ENCODE measurements at regions not wholly inside any gene's neighbourhood (a gene's known extent, or its start where the extent isn't known, plus 50 kb on each side); places are given as distances from the start of the nearest gene placed in this dataset.

GRCh38 chrX:74147439-74147838 is 156.5 kb upstream of the ZCCHC13 start:
- Mint-ChIP-seq H3K4me1 (no peaks in the 10 kb centered on the region), H3K36me3 (ENCODE audit: low read depth) (peaks cover 48% of the 10 kb centered on the region), H3K27me3 (ENCODE audit: insufficient read depth) (no peaks in the 10 kb centered on the region), H3K27ac (no peak overlapping the region), H3K4me3 (no peak overlapping the region), H3K9me3 (peaks cover 44% of the 10 kb centered on the region)
- no peaks in the 10 kb centered on the region for H3K27me3 ChIP-seq (ENCODE audit: control insufficient read depth, insufficient read depth, low read length, poor library complexity, severe bottlenecking)
- H3K4me3 ChIP-seq (ENCODE audit: low read length), result no peak overlapping the region
- no peaks in the 10 kb centered on the region for H3K9me3 ChIP-seq (ENCODE audit: control insufficient read depth, low read length)
- no peaks in the 10 kb centered on the region for H3K36me3 ChIP-seq (ENCODE audit: control insufficient read depth, insufficient read depth, low read length)
- TF ChIP-seq CTCF (conservative IDR thresholded peaks at IDR 0.05), result no peak
- no peak overlapping the region for H3K9ac ChIP-seq (ENCODE audit: extremely low read depth, low read length, poor library complexity, severe bottlenecking)
- H3K4me1 ChIP-seq (ENCODE audit: control insufficient read depth, insufficient read depth, low read length), result no peaks in the 10 kb centered on the region
- no peak for DNase-seq
- H3K27ac ChIP-seq (ENCODE audit: low read depth, low read length), result no peak overlapping the region

- Histone ChIP-seq H3K9ac (ENCODE audit: extremely low read depth, low read length, poor library complexity, severe bottlenecking) (no peak overlapping the region), H3K4me1 (ENCODE audit: control insufficient read depth, insufficient read depth, low read length) (no peaks in the 10 kb centered on the region), H3K27me3 (ENCODE audit: control insufficient read depth, insufficient read depth, low read length, poor library complexity, severe bottlenecking) (no peaks in the 10 kb centered on the region), H3K9me3 (ENCODE audit: control insufficient read depth, low read length) (peaks cover 29% of the 10 kb centered on the region), H3K27ac (ENCODE audit: low read depth, low read length) (no peak overlapping the region), H3K36me3 (ENCODE audit: control insufficient read depth, insufficient read depth, low read length) (no peaks in the 10 kb centered on the region), H3K4me3 (ENCODE audit: low read length) (no peak overlapping the region)
- no peak for TF ChIP-seq CTCF (conservative IDR thresholded peaks at IDR 0.05)
- Mint-ChIP-seq H3K4me3 (no peak overlapping the region), H3K4me1 (no peaks in the 10 kb centered on the region), H3K36me3 (ENCODE audit: low read depth) (peaks cover 60% of the 10 kb centered on the region), H3K27ac (no peak overlapping the region), H3K27me3 (ENCODE audit: insufficient read depth) (no peaks in the 10 kb centered on the region), H3K9me3 (peaks cover 80% of the 10 kb centered on the region)
- DNase-seq, result no peak
Observed at GRCh38 chrX:74138943-74139342, 165.0 kb upstream of the ZCCHC13 start.

- 10 to 32% methylated on average over 2 to 4 of the region's 5 CpGs for WGBS, 2 experiments (ENCODE audit: insufficient coverage in 1 of 2, insufficient read length in 1 of 2)
- Histone ChIP-seq H3K27me3 (ENCODE audit: control insufficient read depth, insufficient read depth, low read length, poor library complexity, severe bottlenecking) (no peaks in the 10 kb centered on the region), H3K9ac (ENCODE audit: extremely low read depth, low read length, poor library complexity, severe bottlenecking) (no peak overlapping the region), H3K9me3 (ENCODE audit: control insufficient read depth, low read length) (peaks cover 12% of the 10 kb centered on the region), H3K27ac (ENCODE audit: low read depth, low read length) (no peak overlapping the region), H3K4me3 (ENCODE audit: low read length) (no peak overlapping the region), H3K4me1 (ENCODE audit: control insufficient read depth, insufficient read depth, low read length) (no peaks in the 10 kb centered on the region), H3K36me3 (ENCODE audit: control insufficient read depth, insufficient read depth, low read length) (no peaks in the 10 kb centered on the region)
- Mint-ChIP-seq H3K4me1 (peaks cover 1% of the 10 kb centered on the region), H3K27me3 (ENCODE audit: insufficient read depth) (no peaks in the 10 kb centered on the region), H3K27ac (no peak overlapping the region), H3K9me3 (peaks cover 26% of the 10 kb centered on the region), H3K36me3 (ENCODE audit: low read depth) (peaks cover 31% of the 10 kb centered on the region), H3K4me3 (no peak overlapping the region)
- peak; percentile 87 for TF ChIP-seq CTCF (conservative IDR thresholded peaks at IDR 0.05)
- DNase-seq, result peak; percentile 43
Observed at GRCh38 chrX:74133156-74133796, 170.7 kb upstream of the ZCCHC13 start.
